ENCODE measurements at regions not wholly inside any gene's neighbourhood (a gene's known extent, or its start where the extent isn't known, plus 50 kb on each side); places are given as distances from the start of the nearest gene placed in this dataset.

GRCh38 chr12:5328669-5329517, 103.0 kb upstream of the NTF3 start:
- no peak for TF ChIP-seq ZNF274 (IDR thresholded peaks at IDR 0.05; ENCODE audit: low read depth, low read length)
- no peak for TF ChIP-seq YY1 (IDR thresholded peaks at IDR 0.05; ENCODE audit: insufficient read depth, insufficient read length)
- TF ChIP-seq SUZ12 (IDR thresholded peaks at IDR 0.05; ENCODE audit: extremely low read depth, insufficient read depth, insufficient read length), result no peak
